ENCODE measurements at regions not wholly inside any gene's neighbourhood (a gene's known extent, or its start where the extent isn't known, plus 50 kb on each side); places are given as distances from the start of the nearest gene placed in this dataset.

- TF ChIP-seq MAX (IDR thresholded peaks at IDR 0.05) (no peak), ZBTB33 (IDR thresholded peaks at IDR 0.05) (no peak), RAD21 (IDR thresholded peaks at IDR 0.05) (no peak), CTCF (IDR thresholded peaks at IDR 0.05; ENCODE audit: low read depth, low read length, missing input control) (no peak), HNF4G (IDR thresholded peaks at IDR 0.05) (no peak), YY1 (IDR thresholded peaks at IDR 0.05) (no peak), REST (IDR thresholded peaks at IDR 0.05) (no peak), ATF3 (IDR thresholded peaks at IDR 0.05) (no peak), JUND (IDR thresholded peaks at IDR 0.05) (no peak), GABPA (IDR thresholded peaks at IDR 0.05 in 1 of 2, conservative IDR thresholded peaks at IDR 0.05 in 1 of 2) (no peak)
These were observed 89.7 kb upstream of the CLDN10 start for GRCh38 chr13:95462801-95463200.

Data from liver (tissue), 3 donors.